ENCODE measurements at regions not wholly inside any gene's neighbourhood (a gene's known extent, or its start where the extent isn't known, plus 50 kb on each side); places are given as distances from the start of the nearest gene placed in this dataset.
"Not testable (repeated sequence)": the region's sequence is repeated elsewhere in the genome, so short reads cannot be mapped to it uniquely, and the experiment has no call there.

DNA sequence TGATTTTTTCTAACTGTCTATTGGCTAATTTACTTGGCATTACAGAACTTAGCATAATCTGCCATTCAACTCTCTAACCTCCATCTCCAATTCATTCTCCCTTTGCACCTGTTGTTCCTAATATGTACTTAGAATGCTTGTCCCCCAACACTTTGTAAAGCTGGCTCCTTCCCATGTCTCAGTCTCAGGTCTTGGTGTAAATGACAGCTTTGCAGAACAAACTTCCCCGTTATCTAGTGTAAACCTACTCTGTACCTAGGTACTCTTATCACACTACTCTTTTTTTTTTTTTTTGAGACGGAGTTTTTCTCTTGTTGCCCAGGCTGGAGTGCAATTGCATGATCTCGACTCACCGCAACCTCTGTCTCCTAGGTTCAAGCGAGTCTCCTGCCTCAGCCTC is 77.2 kb upstream of the CTNNA1 start:
- Mint-ChIP-seq H3K4me3 (ENCODE audit: unreplicated experiment) (no peak overlapping the region), H3K4me1 (ENCODE audit: unreplicated experiment) (peaks cover 4% of the 10 kb centered on the region), H3K27me3 (ENCODE audit: unreplicated experiment) (peaks cover 5% of the 10 kb centered on the region), H3K9me3 (ENCODE audit: unreplicated experiment) (peaks cover 7% of the 10 kb centered on the region), H3K36me3 (ENCODE audit: unreplicated experiment) (no peaks in the 10 kb centered on the region), H3K27ac (ENCODE audit: unreplicated experiment) (no peak overlapping the region)
- DNase-seq (ENCODE audit: extremely low spot score, unreplicated experiment): no peak
- TF ChIP-seq, protein P1, sequence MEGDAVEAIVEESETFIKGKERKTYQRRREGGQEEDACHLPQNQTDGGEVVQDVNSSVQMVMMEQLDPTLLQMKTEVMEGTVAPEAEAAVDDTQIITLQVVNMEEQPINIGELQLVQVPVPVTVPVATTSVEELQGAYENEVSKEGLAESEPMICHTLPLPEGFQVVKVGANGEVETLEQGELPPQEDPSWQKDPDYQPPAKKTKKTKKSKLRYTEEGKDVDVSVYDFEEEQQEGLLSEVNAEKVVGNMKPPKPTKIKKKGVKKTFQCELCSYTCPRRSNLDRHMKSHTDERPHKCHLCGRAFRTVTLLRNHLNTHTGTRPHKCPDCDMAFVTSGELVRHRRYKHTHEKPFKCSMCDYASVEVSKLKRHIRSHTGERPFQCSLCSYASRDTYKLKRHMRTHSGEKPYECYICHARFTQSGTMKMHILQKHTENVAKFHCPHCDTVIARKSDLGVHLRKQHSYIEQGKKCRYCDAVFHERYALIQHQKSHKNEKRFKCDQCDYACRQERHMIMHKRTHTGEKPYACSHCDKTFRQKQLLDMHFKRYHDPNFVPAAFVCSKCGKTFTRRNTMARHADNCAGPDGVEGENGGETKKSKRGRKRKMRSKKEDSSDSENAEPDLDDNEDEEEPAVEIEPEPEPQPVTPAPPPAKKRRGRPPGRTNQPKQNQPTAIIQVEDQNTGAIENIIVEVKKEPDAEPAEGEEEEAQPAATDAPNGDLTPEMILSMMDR (IDR thresholded peaks at IDR 0.05): no peak

DNA sequence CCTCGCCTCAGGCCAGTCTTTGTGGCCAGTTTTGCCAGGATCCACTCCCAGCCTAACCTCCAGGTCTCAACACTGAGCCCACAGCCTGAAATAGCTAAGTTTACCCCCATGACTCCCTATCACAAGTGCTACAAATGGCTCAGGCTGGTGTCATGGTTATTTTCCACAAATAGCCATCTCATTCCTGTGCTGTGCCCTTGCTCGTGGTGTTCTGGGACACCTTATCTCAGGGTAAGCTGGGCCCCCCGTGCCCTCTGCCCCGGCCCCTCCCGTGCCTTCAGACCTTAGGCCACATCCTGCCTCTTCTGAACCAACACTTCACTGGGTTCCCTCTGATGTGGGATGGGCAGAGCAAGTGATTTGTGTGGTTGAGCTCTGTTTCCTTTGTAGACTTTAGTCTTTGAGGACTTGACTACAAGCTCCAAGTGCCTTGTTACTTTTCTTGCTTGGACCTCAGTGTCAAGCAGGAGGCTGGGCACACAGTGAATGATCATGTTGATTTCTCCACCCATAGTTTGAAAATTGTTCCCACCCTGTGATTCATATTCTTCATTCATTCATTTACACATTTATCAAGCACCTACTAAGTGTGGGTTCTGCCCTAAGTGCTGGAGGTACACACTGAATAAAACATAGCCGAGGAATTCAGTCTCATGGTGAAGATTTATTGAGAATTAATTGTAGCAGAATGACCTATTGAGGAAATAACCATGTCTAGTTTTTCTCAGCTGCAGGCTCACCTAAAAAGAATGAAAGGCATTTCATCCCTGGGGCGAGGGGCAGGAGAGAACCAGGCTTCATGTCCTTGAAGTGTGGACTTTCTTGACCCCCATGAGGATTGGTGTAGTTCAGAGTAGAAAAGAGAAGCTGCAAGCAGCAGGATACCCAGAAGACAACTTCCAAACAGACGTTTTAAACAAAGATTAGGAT is 84.5 kb upstream of the CTNNA1 start:
- no peak overlapping the region for H3K27ac Mint-ChIP-seq (ENCODE audit: unreplicated experiment)
- TF ChIP-seq, protein P1 (IDR thresholded peaks at IDR 0.05): no peak
- no peak for DNase-seq (ENCODE audit: extremely low spot score, unreplicated experiment)

DNA sequence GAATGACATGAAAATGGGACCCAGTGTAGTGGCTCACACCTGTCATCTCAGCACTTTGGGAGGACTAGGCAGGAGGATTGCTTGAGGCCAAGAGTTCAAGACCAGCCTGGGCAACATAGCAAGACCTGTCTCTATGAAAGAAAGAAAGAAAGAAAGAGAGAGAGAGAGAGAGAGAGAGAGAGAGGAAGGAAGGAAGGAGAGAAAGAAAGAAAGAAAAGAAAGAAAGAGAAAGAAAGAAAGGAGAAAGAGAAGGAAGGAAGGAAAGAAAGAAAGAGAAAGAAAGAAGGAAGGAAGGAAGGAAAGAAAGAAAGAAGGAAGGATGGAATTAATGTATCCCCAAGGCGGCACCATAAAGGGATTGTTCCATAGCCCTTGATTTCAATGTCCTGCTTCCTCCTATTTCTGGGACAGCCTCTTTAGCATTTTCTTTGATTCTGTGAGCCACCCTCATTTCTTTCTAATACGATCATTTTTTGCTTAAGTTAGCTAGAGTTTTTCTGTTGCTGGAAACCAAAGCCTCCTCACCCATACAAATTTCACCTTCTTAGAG is 85.4 kb upstream of the CTNNA1 start:
- DNase-seq (ENCODE audit: extremely low spot score, unreplicated experiment); H3K4me3 Mint-ChIP-seq (ENCODE audit: unreplicated experiment); H3K9me3 Mint-ChIP-seq (ENCODE audit: unreplicated experiment); H3K36me3 Mint-ChIP-seq (ENCODE audit: unreplicated experiment); H3K27me3 Mint-ChIP-seq (ENCODE audit: unreplicated experiment); H3K27ac Mint-ChIP-seq (ENCODE audit: unreplicated experiment): not testable (repeated sequence)
- H3K4me1 Mint-ChIP-seq (ENCODE audit: unreplicated experiment): peaks cover 14% of the 10 kb centered on the region

More for the DNA sequence above, 84.5 kb upstream of the CTNNA1 start:
- H3K4me3 Mint-ChIP-seq (ENCODE audit: unreplicated experiment): no peak overlapping the region
- no peaks in the 10 kb centered on the region for H3K27me3 Mint-ChIP-seq (ENCODE audit: unreplicated experiment)
- H3K36me3 Mint-ChIP-seq (ENCODE audit: unreplicated experiment): no peaks in the 10 kb centered on the region
- peaks cover 10% of the 10 kb centered on the region for H3K4me1 Mint-ChIP-seq (ENCODE audit: unreplicated experiment)
- H3K9me3 Mint-ChIP-seq (ENCODE audit: unreplicated experiment): no peaks in the 10 kb centered on the region

DNA sequence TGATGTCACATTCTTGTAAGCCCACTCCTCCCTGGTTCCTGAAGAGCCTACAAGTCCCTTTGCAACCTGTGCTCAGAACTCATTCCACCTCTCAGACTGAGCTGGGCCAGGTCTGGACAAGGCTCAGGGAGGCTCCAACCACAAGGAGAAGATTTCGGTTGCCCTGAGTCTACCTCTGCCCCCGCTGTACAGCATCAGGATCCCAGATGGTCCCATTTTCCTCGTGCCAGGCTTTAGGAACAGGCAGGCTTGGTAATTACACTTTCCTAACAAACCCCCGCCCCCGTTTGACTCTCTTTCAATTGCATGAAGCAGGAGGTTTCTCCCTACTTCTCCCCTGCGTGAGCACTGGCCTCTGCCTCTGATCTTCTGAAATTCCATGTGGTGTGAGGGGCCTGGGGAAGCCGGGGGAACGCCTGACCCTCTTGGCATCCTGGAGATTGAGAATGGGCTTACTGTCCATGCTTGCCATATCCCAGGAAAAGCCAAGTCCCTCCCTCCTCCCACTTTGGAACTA is 86.9 kb upstream of the CTNNA1 start:
- H3K27me3 Mint-ChIP-seq (ENCODE audit: unreplicated experiment): no peaks in the 10 kb centered on the region
- DNase-seq (ENCODE audit: extremely low spot score, unreplicated experiment): no peak
- H3K36me3 Mint-ChIP-seq (ENCODE audit: unreplicated experiment): no peaks in the 10 kb centered on the region
- H3K27ac Mint-ChIP-seq (ENCODE audit: unreplicated experiment): no peak overlapping the region
- TF ChIP-seq, protein P1 (IDR thresholded peaks at IDR 0.05): no peak
- no peak overlapping the region for H3K4me3 Mint-ChIP-seq (ENCODE audit: unreplicated experiment)
- no peaks in the 10 kb centered on the region for H3K9me3 Mint-ChIP-seq (ENCODE audit: unreplicated experiment)
- peaks cover 19% of the 10 kb centered on the region for H3K4me1 Mint-ChIP-seq (ENCODE audit: unreplicated experiment)

DNA sequence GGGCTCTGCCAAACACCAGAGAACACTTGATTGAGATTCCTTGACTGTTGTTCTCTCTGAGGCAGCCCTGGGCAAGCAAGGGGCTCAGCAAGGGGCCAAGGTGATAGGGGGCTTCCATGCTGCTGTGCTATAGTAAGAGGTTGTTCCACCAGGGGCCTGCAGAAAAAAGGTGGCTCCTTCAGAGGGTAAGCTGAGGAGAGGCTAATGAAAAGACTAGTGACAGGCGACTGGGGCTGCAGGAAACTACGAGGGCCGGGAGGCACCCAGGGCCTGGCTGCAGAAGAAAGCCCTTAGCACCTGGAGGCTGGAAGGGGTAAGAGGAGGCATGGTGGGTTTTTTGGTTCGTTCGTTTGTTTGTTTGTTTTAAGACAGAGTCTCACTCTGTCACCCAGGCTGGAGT is 88.0 kb upstream of the CTNNA1 start:
- TF ChIP-seq, protein P1 (IDR thresholded peaks at IDR 0.05): no peak
- Mint-ChIP-seq H3K27me3 (ENCODE audit: unreplicated experiment) (no peaks in the 10 kb centered on the region), H3K4me1 (ENCODE audit: unreplicated experiment) (peaks cover 19% of the 10 kb centered on the region), H3K9me3 (ENCODE audit: unreplicated experiment) (no peaks in the 10 kb centered on the region), H3K4me3 (ENCODE audit: unreplicated experiment) (no peak overlapping the region), H3K36me3 (ENCODE audit: unreplicated experiment) (no peaks in the 10 kb centered on the region), H3K27ac (ENCODE audit: unreplicated experiment) (no peak overlapping the region)
- DNase-seq (ENCODE audit: extremely low spot score, unreplicated experiment): no peak

Measured in osteocyte (in vitro differentiated cells).